LHCN-M2 (cell line): ENCODE measurements at regions not wholly inside any gene's neighbourhood (a gene's known extent, or its start where the extent isn't known, plus 50 kb on each side); places are given as distances from the start of the nearest gene placed in this dataset.
A peak's percentile ranks its signal among the peaks of the same experiment; 100 is the strongest.

ENCODE experiments used
- DNase-seq: peaks from one replicate; pipeline ENCODE4 v3.0.0-alpha.2; 2012; ENCODE audit warnings: low read depth

DNA sequence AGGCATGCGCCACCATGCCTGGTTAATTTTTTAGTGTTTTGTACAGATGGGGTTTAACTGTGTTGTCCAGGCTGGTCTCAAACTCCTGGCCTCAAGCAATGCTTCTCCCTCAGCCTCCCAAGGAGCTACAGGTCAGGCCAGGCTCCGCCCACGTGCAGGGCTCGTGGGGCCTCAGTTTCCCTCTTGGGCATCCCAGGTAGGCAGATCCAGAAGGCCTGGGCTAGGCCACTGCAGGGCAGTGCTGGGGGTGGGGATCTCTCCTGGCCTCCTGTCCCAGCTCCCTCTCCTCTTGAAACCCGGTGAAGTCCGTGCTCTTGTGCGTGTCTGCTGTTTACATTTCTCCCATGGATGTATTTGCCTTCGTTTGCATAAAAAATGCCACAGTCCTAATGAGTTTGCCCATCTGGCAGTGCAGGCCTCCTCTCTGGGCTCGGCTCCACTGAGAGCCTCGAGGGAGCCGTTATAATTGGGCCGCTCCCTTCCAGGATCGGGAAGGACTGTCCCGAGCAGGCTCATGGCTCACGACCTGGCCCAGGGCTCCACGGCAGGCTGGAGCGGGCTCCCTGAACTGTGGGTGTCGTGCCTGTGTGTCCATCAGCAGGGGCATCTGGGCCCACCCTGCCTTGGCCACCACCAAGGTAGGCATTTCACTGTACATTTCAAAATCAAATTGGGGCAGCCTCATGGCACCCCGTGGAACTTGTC lies 52.6 kb upstream of the RUFY1 start:
- no peak for DNase-seq

DNA sequence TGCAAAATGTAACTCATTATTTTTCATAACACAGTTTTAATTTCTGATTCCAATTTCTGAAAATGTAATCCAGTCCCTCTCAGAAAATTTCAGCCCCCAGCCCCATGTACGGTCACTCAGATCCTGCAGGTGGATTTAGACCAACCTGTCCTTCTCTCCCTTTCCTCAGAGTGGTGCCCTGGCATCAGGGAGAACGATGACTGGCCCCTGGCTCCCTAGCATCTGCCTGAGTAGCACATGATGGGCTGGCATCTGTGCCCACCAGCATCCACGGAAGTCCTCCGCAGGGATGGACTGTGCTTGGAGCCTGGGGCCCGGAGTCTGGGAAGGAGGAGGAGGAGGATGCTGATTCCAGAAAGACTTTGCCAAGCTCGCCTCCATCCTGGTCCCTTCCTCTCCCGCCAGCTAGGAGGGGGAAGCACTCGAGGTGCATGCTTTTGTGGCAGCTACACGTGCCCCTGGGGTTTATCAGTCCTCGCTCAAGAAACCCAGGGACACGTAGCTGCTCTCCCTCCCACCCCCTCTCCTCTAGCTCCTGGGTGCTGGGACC lies 54.4 kb upstream of the RUFY1 start:
- DNase-seq: no peak

DNA sequence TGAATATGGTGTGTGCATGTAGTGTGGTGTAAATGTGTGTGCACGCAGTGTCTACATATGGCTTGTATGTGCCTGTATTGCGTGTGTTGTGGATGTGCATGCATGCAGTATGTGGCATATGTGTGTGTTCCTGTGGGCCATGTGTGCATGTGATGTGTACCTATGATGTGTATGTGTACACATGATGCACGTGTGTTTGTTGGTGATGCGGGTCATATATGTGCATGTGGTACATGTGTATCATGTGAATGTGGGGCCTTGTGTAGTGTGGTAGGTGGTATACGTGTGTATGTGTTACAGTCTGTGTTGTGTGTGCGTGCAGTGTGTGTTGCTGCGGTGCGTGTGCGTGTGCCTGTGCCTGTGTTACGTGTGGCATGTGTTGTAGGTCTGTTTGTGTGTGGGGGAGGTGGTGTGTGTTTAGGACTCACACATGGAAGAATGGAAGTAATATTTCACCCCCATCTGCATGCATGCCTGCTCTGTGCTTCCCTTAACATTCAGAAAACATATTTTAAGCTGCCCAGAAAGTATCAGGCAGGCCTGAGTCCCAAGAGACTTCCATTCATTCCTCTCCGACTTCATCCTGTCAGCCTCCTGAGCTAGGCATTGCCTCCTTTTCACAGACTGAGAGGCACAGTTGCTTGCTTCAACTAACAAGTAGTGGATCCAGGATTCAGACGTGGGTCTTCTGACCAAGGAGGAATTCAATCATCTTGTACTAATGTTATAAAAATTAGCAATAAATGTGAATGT lies 55.4 kb upstream of the RUFY1 start:
- no peak for DNase-seq

DNA sequence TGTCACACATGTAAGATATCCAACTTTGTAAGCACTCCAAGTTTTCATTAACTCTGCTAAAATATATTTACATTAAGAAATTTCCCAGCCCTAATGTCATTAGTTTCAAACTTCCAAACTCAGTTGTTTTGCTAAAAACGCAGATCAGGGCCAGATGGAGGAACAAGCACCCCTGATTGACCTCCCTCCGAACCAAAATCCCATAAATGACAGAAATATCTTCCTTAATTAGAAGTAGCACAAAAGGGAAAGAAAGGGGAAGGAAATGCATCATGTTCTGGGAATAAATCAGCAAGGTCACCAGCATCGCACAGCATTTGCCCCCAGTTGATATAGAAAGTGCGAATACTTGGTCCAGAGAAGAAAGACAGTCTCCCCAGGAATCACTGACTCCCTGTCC lies 61.4 kb upstream of the RUFY1 start:
- no peak for DNase-seq

DNA sequence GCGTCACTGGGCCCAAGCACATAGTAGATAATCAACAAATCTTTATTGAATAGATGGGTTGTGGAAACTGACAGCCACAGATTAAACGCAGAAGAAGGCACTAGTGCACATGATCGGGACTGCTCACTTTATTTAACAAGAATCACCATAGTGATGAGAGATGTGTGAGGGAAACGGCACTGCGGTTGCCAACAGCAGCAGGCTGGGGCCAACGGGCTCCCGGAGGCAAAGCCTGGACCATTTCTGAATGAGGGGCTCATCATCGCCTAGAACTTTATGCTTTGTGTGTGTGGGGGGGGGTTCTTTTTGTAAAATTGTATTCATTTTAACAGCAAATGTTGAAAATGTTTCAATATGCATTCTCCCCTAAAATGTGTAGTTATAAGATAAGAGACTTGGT lies 61.9 kb upstream of the RUFY1 start:
- DNase-seq: no peak

DNA sequence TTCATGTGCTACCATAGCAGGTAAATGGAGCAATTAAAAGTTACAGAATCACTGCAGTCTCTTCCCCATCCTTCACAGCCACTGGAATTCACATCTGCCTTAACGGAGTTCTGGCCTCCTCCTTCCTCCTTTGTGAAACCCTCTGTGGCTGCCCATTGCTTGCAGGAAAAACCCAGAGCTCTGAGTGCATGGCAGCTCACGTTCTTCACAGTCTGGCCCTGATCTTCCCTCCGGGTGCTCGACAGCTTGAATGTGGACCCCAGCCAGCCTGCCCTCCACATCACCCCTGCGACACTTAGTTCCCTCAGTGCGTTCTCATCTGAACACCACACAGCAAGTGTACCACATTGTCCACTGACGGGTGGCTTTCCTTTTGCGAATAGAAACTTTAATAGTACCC lies 63.2 kb upstream of the RUFY1 start:
- no peak for DNase-seq

DNA sequence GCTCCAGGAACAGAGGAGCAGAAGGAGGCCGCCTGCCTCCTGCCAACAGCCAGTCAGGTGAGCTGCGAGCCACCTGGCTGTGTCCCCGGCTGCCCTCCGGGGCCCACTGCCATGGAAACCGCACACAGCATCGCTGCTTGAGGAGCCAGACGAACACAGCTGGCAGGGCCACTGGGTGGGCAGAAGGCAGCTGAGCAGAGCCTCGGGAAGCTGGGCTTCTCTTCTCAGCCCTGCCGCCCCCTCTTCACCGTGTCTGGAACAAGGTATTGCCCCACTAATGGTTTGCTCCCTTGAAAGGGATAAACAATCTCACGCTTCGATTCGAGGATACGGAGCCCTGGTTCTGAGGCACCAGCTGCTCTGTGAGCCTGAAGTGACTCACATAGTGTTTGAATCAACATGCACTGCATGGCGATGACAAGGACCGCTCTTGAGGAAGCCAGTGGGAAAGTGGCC lies 63.7 kb upstream of the RUFY1 start:
- DNase-seq: peak; percentile 51

DNA sequence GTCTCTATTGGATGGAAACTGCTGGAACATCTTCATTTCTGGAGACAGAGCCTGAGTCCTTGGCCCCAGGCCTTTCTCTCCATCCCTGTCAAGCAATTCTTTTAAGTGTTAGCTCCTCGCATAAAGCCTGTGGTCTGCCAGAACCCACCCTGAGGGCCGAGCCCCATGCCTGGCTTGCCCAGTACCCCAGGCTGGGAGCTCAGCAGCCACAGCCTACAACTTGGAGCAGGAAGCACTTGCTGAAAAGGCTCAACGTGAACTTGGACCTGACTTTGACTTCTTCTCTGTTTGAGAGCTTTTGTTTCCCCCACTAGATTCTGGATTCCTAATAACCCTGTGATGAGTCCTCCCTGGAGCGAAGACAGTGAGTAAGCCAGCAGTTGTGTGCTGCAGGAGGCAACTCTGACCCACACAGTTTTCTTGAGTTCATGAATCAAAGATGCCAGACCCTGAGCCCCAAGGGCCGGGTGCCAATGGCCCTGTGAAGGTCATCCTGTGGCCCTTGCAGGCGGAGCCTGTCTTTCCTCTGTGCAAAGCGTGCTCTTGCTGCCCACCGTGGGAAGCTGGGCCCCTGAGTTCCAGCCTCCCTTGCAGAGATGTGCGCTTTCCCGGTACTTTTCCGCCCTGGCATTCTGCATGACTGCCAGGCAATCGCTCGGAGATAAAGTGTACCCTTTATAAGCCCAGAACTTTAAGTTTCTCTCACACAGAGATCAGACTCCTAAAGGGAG lies 64.3 kb upstream of the RUFY1 start:
- no peak for DNase-seq

DNA sequence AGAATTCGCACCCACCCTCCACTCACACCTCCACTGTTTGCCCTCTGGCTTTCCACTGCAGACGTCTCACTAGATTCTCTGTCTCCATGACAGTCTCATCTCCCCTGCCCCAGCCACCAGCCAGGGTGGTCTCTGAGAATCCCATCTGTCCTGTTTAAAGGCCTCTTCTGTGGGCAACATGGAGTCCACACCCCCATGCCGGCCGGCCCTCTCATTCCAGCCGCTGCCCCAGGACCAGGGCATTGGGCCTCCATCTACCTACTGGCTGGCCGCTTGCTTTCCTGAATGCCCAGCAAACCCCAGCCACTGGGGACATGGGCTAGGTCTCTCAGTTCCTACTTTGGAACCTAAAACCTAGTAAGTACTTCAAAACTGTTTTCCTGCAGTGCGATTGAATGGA lies 65.6 kb upstream of the RUFY1 start:
- no peak for DNase-seq

DNA sequence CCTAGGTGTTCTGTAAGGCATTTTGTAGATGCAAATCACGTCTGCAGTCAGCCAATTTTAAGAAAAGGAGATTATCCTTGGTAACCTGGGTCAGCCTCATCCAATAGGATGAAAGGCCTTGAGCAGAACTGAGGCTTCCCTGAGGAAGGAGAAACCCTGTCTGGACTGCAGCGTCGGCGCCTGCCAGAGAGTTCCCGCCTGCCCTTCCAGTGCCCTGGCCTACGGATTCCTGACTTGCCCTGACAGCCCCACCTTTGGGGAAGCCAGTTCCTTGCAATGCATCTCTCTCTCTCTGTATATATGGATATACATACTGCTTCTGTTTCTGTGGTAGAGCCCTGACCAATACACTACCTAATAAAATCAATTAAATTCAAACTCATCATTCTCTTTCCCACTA lies 66.2 kb upstream of the RUFY1 start:
- DNase-seq: no peak

DNA sequence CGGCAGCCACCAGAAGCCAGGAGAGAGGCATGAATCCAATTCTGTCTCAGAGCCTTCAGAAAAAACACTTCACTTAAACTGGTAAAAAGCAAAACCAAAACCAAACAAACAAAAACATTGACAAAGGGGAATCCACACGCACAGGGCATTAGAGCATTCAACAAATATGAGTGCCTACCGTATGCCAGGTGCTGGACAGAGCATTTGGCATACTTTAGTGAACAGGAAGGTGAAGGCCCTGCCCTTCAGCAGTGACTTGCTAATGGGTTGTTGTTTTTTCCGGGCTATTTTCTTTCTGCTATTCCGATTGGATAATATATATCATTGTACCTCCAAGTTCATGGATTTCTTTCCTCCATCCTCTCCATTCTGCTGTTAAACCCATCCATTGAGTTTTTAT lies 71.7 kb upstream of the RUFY1 start:
- DNase-seq: no peak

DNA sequence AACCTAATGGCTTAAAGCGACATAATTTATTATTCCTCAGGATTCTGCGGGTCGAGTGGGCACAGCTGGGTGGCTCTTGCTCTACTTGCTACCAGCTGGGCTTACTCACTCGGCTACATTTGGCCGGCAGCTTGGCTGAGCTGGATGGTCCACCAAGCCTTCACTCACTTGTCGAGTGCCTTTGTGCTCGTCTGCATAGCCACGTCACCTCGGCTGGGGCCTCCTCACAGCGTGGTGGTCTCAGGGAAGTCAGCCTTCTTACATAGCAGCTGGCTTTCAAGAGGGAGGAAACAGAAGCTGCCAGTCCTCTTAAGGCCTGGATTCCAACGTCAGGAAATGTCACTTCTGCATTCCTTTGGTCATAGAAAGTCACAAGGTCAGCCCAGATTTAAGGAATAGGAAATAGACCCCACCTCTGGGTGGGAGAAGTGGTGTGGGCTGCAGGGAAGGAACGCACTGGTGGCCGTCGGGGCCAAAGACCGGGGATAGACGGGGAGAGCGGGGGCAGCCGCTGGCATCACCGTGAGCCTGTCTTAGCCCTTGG lies 75.1 kb upstream of the RUFY1 start:
- peak; percentile 12 for DNase-seq

DNA sequence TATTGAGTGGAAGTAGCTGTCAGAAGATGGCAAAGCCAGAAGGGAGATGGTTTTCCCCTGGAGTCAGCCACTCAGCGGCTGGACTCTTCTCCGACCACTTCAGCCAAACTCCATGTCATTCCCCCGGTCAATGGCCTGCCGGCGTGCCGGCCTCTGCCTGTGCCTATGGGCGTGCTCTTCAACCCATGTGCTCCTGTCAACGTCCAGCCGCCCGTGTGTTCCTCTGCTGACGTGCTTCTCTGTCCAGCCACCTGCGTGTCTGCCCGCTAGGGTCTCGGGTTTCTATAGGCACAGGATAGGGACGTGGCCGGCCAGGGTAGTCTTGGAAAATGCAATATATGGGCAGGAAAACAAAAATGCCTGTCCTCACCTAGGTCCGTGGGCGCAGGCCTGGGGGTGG lies 77.7 kb upstream of the RUFY1 start:
- DNase-seq: no peak

DNA sequence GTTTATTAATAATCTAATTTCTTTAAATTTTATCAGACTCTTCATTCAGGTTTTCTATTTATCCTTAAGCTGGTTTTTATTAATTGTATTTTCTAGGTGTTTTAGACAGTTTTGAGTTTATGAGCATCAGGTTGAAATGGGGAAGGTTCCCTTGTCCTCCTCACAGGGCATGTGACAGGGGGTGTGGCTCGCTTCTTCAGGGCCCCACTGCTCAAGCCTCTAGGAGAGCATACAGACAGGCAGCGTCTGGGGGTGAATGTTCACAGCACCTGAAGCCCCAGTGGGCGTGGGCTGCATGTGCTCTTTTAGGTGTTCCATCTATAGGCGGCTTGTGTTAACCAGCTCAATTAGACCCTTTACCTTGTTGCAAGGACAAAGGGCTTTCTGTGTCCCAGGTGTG lies 78.2 kb upstream of the RUFY1 start:
- no peak for DNase-seq

DNA sequence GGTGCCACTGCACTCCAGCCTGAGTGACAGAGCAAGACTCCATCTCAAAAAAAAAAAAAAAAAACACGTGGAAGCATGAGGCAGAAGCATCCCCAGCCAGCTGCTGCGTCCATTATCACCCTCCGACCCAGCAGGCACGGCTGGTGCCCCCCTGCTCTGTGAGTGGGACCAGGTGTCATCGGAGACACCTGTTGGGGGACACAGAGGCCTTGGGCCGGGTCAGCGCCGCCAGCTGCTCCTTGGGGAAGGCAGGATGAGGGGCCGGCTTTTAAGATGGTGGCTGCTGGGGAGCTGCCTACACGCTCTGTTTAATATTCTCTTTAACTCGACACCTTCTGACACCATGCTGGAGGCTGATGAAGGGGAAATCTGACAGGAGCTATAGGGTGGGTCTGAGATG lies 80.2 kb upstream of the RUFY1 start:
- no peak for DNase-seq

DNA sequence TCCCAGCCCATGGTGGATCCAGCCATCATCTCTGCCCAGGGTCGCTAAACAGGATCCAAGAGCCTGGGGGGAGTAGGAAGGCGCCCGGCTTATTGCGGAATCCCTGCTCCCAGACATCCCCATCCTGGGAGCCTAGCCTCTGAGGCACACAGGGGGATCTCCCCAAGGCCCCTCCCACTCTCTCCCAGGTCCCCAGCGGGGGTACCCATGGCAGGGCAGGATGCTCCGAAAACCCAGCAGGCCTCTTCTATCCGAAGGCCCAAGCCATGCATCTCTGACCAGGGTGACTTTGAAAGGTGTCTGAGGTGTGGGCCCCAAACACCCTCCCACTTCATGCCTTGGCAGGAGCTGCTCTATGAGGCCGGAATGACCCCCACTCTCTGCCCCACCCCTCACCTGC lies 81.7 kb upstream of the RUFY1 start:
- DNase-seq: no peak

DNA sequence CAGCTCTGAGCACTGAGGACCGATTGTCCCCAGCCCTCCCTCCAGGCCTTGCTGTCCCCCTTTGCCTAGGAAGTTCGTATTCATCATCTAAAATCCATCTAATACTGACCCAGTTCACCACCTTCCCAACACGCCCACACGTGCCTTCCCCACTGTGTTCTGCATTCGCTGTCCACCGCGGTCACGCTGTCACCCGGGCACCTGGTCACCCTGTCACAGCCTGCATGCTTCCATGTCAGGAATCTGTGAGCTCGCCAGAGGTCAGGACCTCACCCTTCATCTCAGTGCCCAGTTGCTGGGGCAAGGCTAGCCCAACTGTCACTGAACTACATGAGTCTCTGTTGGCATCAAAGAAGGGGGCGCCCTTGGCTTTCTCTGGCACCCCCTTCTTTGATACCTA lies 82.9 kb upstream of the RUFY1 start:
- no peak for DNase-seq

DNA sequence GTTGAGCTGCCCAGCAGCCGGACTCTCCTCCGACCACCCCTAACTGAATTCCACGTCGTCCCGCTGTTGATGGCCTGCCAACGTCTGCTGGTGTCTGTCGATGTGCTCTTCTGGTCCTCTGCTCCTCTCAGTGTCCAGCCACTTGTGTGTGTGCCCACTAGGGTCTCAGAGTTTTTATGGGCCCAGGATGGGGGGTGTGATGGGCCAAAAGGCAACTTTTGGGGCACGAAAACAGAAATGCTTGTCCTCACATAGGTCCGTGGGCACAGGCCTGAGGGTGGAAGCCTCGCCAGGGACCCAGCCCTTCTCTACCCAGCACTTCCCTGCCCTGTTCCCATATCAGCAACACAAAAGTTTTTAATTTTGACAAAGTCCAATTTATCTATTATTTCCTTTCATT lies 85.7 kb upstream of the RUFY1 start:
- no peak for DNase-seq

DNA sequence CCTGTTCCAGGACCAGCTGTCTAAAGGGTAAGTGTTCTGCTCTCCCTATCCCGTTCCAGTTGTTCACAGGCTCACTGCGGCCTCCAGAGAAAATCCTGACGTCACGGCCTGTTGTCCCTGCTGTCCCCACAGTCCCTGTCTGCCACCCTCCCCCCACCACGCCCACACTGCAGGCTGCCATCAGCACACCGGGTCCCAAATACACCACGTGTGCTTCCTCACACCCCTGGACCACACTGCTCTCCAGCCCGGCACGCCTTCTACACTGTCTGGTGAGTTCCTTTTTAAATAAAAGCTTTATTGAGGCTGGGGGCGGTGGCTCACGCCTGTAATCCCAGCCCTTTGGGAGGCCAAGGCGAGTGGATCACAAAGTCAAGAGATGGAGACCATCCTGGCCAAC lies 88.3 kb upstream of the RUFY1 start:
- no peak for DNase-seq

DNA sequence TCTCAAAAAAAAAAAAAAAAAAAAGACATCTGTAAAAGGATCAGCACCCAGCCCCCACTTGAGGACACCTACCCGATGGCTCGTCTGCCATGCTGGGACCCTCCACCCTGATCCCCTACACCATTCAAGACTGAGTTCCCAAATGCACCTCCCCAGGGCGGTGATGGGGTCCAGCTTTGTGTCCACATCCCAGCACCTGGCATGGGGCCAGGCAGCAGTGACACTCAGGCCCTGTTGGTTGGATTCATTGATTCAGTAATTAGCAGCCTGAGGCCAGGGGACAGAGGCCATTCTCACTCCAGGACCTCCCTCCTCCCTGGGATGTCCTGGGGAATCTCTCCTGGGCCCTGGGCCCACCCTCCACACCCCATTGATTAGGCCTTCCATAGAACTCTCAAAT lies 88.8 kb upstream of the RUFY1 start:
- DNase-seq: no peak

DNA sequence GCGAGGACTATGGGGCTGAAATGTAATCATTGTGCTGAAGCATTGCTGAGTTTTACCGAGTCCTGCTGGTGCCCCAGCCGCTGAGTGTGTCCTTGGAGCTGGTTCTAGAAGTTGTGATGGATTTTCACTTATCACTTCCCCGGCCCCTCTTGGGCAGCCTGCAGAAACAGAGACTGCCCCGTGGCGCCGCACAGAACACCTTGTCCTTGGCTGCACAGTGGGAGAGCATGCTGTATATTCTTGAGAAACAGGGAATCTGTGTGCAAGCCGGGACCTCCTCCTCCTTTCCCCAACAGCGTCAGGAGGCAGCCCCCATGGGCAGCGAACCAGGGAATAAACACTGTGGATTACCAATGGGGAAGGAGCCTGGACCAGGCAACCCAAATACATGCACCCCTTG lies 90.6 kb upstream of the RUFY1 start:
- DNase-seq: no peak

DNA sequence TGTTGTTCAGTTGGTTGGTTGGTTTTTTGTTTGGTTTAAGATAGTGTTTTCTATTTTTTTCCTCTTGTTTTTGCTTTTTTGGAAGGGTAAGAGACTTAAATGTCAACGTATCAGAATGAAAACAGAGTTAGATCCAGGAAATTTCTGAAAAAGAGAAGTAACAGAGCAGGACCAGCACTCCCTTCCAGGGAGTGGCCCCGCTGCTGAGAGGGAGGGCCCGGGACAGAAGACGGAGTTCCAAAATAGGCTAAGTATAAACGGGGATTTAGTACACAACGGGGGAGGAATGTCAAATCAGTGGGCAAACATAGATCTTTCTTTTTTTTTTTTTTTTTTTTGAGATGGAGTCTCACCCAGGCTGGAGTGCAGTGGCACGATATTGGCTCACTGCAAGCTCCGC lies 92.7 kb upstream of the RUFY1 start:
- DNase-seq: no peak
